Lower leg skin (tissue), 3 donors: ENCODE measurements at regions not wholly inside any gene's neighbourhood (a gene's known extent, or its start where the extent isn't known, plus 50 kb on each side); places are given as distances from the start of the nearest gene placed in this dataset.

Experiments
- POLR2A ChIP-seq, 2 donors: fragments of 450-650 bp; IDR thresholded peaks; one replicate each; pipeline ENCODE4 v1.6.1; 2016 to 2017; ENCODE audit warnings: antibody characterized with exemption in 2 of 2, mild to moderate bottlenecking in 1 of 2, moderate library complexity in 1 of 2
- TF ChIP-seq, protein P1 (sequence below), 3 donors: fragments of 450-650 bp; IDR thresholded peaks; one replicate each; pipeline ENCODE4 v1.5.1; 2016; ENCODE audit warnings: antibody characterized with exemption in 3 of 3, mild to moderate bottlenecking in 3 of 3, moderate library complexity in 2 of 3

- TF ChIP-seq, protein P1, sequence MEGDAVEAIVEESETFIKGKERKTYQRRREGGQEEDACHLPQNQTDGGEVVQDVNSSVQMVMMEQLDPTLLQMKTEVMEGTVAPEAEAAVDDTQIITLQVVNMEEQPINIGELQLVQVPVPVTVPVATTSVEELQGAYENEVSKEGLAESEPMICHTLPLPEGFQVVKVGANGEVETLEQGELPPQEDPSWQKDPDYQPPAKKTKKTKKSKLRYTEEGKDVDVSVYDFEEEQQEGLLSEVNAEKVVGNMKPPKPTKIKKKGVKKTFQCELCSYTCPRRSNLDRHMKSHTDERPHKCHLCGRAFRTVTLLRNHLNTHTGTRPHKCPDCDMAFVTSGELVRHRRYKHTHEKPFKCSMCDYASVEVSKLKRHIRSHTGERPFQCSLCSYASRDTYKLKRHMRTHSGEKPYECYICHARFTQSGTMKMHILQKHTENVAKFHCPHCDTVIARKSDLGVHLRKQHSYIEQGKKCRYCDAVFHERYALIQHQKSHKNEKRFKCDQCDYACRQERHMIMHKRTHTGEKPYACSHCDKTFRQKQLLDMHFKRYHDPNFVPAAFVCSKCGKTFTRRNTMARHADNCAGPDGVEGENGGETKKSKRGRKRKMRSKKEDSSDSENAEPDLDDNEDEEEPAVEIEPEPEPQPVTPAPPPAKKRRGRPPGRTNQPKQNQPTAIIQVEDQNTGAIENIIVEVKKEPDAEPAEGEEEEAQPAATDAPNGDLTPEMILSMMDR (IDR thresholded peaks at IDR 0.05), result no peak
- no peak for TF ChIP-seq POLR2A (IDR thresholded peaks at IDR 0.05)
Measured at GRCh38 chr4:62513306-62513705, 1313.2 kb downstream of the ADGRL3 start.
